ENCODE measurements at regions not wholly inside any gene's neighbourhood (a gene's known extent, or its start where the extent isn't known, plus 50 kb on each side); places are given as distances from the start of the nearest gene placed in this dataset.

DNA sequence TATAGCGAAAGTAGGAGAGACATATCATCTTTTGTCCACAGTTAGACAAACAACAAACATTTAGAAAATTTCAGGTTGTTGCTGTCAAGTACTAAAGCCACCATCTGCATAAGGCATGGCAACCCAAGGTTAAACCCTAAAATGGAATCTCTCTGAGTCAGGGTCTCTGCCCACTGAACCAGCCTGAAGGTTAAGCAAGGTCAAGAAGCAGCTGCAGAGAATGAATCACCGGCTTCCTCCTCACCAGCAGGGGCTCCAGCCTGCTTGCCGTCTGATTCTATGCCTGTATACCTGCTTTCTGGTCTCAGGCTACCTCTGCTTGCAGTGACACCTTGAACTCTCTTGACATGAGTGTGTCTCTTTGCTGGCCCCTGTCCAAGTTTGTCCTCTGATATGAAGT is 726.2 kb upstream of the SGCG start:
- H3K4me3 ChIP-seq: no peak overlapping the region
- TF ChIP-seq, protein P1, sequence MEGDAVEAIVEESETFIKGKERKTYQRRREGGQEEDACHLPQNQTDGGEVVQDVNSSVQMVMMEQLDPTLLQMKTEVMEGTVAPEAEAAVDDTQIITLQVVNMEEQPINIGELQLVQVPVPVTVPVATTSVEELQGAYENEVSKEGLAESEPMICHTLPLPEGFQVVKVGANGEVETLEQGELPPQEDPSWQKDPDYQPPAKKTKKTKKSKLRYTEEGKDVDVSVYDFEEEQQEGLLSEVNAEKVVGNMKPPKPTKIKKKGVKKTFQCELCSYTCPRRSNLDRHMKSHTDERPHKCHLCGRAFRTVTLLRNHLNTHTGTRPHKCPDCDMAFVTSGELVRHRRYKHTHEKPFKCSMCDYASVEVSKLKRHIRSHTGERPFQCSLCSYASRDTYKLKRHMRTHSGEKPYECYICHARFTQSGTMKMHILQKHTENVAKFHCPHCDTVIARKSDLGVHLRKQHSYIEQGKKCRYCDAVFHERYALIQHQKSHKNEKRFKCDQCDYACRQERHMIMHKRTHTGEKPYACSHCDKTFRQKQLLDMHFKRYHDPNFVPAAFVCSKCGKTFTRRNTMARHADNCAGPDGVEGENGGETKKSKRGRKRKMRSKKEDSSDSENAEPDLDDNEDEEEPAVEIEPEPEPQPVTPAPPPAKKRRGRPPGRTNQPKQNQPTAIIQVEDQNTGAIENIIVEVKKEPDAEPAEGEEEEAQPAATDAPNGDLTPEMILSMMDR (conservative IDR thresholded peaks at IDR 0.05): no peak
- TF ChIP-seq EZH2 (IDR thresholded peaks at IDR 0.05; ENCODE audit: low read depth): no peak
- ChIA-PET POLR2A (ENCODE audit: unreplicated experiment) (no interaction called here), CTCF (no interaction called here)
- no peaks in the 10 kb centered on the region for H3K9me3 ChIP-seq (ENCODE audit: insufficient read depth, low read depth)
- intact Hi-C loops (cut with micrococcal nuclease; ENCODE audit: unreplicated experiment): no loop called here
- no peaks in the 10 kb centered on the region for H3K27me3 ChIP-seq (ENCODE audit: insufficient read depth, low read depth)
- no peak overlapping the region for H2AFZ ChIP-seq
- no peaks in the 10 kb centered on the region for H3K4me1 ChIP-seq (replicated peaks; ENCODE audit: insufficient read depth)
- no peak for DNase-seq
- no peaks in the 10 kb centered on the region for H3K9me2 ChIP-seq (ENCODE audit: insufficient read depth)
- BruUV-seq (replicated peaks): no TSS peak
- no peak overlapping the region for H3K4me2 ChIP-seq
- H3K27ac ChIP-seq: no peak overlapping the region
- no peaks in the 10 kb centered on the region for H3K79me2 ChIP-seq (ENCODE audit: low read depth)
- no peaks in the 10 kb centered on the region for H4K20me1 ChIP-seq (ENCODE audit: insufficient read depth)
- H3F3A ChIP-seq (ENCODE audit: insufficient read depth, low read depth): no peaks in the 10 kb centered on the region
- no peaks in the 10 kb centered on the region for H3K36me3 ChIP-seq (ENCODE audit: low read depth)

DNA sequence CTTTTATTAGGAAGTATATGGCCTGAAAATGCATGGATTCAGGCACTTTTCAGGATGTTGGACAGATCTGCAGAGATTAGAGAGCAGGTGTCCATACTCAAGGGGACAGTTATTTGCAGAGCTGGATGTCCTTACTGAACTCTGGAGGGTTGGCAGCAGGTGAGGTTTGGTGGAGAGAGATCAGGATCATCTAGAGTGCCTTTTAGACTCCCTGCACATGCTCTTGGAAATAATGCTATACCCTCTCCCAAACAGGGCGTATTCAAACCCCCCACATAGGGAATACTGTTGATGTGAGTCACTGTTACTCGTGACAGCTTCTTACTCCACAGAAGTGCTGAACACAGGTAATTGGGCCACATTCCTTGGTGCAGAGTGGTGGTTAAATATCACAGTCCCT is 725.7 kb upstream of the SGCG start:
- TF ChIP-seq, protein P1 (conservative IDR thresholded peaks at IDR 0.05): no peak
- TF ChIP-seq EZH2 (IDR thresholded peaks at IDR 0.05; ENCODE audit: low read depth): no peak
- no peaks in the 10 kb centered on the region for H3K27me3 ChIP-seq (ENCODE audit: insufficient read depth, low read depth)
- H3K36me3 ChIP-seq (ENCODE audit: low read depth): no peaks in the 10 kb centered on the region
- H3K27ac ChIP-seq: no peak overlapping the region
- H3K9me3 ChIP-seq (ENCODE audit: insufficient read depth, low read depth): no peaks in the 10 kb centered on the region
- no peak overlapping the region for H2AFZ ChIP-seq
- no peaks in the 10 kb centered on the region for H3K79me2 ChIP-seq (ENCODE audit: low read depth)
- no peak overlapping the region for H3K4me3 ChIP-seq
- ChIA-PET POLR2A (ENCODE audit: unreplicated experiment) (no interaction called here), CTCF (no interaction called here)
- no peak for DNase-seq
- no peaks in the 10 kb centered on the region for H3K4me1 ChIP-seq (replicated peaks; ENCODE audit: insufficient read depth)
- H3K9me2 ChIP-seq (ENCODE audit: insufficient read depth): no peaks in the 10 kb centered on the region
- no TSS peak for BruUV-seq (replicated peaks)
- H3F3A ChIP-seq (ENCODE audit: insufficient read depth, low read depth): no peaks in the 10 kb centered on the region
- no peaks in the 10 kb centered on the region for H4K20me1 ChIP-seq (ENCODE audit: insufficient read depth)
- intact Hi-C loops (cut with micrococcal nuclease; ENCODE audit: unreplicated experiment): no loop called here
- no peak overlapping the region for H3K4me2 ChIP-seq

DNA sequence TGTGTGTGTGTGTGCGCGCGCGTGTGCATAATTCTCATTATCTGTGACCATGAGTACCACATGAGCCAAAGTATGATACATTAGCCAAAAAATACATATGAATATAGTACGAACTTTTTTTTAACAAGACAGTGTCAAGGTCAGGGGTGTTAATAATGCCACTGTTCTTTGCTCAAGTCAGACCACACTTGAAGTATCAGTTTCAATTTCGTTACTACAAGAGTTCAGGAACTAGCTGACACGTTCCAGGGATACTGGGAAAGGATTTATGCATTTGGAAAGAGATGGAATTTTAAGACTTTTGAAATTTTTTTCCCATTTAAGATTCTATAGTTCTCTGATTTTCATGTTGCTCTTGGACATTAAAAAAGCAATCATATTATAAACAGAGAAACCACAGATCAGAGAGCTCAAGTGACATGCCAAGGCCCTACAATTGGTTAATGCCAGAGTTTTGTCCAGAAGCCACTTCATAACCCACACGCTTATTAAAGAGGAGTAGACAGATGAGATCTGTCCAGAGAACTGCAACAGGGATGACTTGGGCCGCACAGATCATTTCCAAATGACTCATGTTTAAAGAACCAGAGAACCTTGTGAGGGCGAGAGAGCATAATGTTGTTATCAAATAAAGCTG is 718.8 kb upstream of the SGCG start:
- H3K79me2 ChIP-seq (ENCODE audit: low read depth): no peaks in the 10 kb centered on the region
- H3K36me3 ChIP-seq (ENCODE audit: low read depth): no peaks in the 10 kb centered on the region
- intact Hi-C loops (cut with micrococcal nuclease; ENCODE audit: unreplicated experiment): no loop called here
- no peak for TF ChIP-seq EZH2 (IDR thresholded peaks at IDR 0.05; ENCODE audit: low read depth)
- TF ChIP-seq, protein P1 (conservative IDR thresholded peaks at IDR 0.05): no peak
- ChIA-PET CTCF (no interaction called here), POLR2A (ENCODE audit: unreplicated experiment) (no interaction called here)
- no peaks in the 10 kb centered on the region for H3F3A ChIP-seq (ENCODE audit: insufficient read depth, low read depth)
- BruUV-seq (replicated peaks): no TSS peak
- DNase-seq: no peak
- peaks cover 3% of the 10 kb centered on the region; the same call in 1 of the 2 replicates for H3K27me3 ChIP-seq (ENCODE audit: insufficient read depth, low read depth)
- H3K9me3 ChIP-seq (ENCODE audit: insufficient read depth, low read depth): no peaks in the 10 kb centered on the region
- no peak overlapping the region for H2AFZ ChIP-seq
- no peak overlapping the region for H3K4me3 ChIP-seq
- H3K4me2 ChIP-seq: no peak overlapping the region
- no peaks in the 10 kb centered on the region for H3K4me1 ChIP-seq (replicated peaks; ENCODE audit: insufficient read depth)
- no peaks in the 10 kb centered on the region for H4K20me1 ChIP-seq (ENCODE audit: insufficient read depth)
- H3K9me2 ChIP-seq (ENCODE audit: insufficient read depth): peaks cover 3% of the 10 kb centered on the region; the same call in 1 of the 2 replicates
- no peak overlapping the region for H3K27ac ChIP-seq
